ENCODE measurements at regions not wholly inside any gene's neighbourhood (a gene's known extent, or its start where the extent isn't known, plus 50 kb on each side); places are given as distances from the start of the nearest gene placed in this dataset.

GRCh38 chr12:4056910-4057845 lies 184.0 kb upstream of the PARP11 start:
- TF ChIP-seq CTCF (conservative IDR thresholded peaks at IDR 0.05; ENCODE audit: low read depth, low read length): no peak
- TF ChIP-seq EZH2 (IDR thresholded peaks at IDR 0.05; ENCODE audit: borderline replicate concordance, low read depth, low read length, poor library complexity, severe bottlenecking): no peak

Measured in A673 (cell line).